Mesendoderm (in vitro differentiated cells): ENCODE measurements at regions not wholly inside any gene's neighbourhood (a gene's known extent, or its start where the extent isn't known, plus 50 kb on each side); places are given as distances from the start of the nearest gene placed in this dataset.
A peak's percentile ranks its signal among the peaks of the same experiment; 100 is the strongest.

Source experiments
- DNase-seq: peaks from one replicate; pipeline ENCODE4 v3.0.0; 2013
- H2AK5ac ChIP-seq: 2 replicates; pipeline ENCODE4 v1.6.1; 2013; ENCODE audit warnings: low read length, inconsistent platforms
- H2BK120ac ChIP-seq: 2 replicates; pipeline ENCODE4 v1.6.1; 2013; ENCODE audit warnings: low read depth, mild to moderate bottlenecking, low read length, moderate library complexity, mixed read lengths
- H2BK15ac ChIP-seq: replicated peaks from 2 replicates; pipeline ENCODE4 v1.6.1; 2013; ENCODE audit warnings: low read depth, mild to moderate bottlenecking, moderate library complexity
- H2BK5ac ChIP-seq: 2 replicates; pipeline ENCODE4 v1.6.1; 2013; ENCODE audit warnings: low read length, inconsistent platforms
- H3K18ac ChIP-seq: 2 replicates; pipeline ENCODE4 v1.6.1; 2013; ENCODE audit warnings: mild to moderate bottlenecking, low read length, mixed read lengths
- H3K23ac ChIP-seq: one replicate; pipeline ENCODE4 v1.6.1; 2013; ENCODE audit warnings: low read length
- H3K27ac ChIP-seq: 2 replicates; pipeline ENCODE4 v1.5.1; 2013; ENCODE audit warnings: low read depth, mild to moderate bottlenecking, inconsistent platforms, low read length, moderate library complexity
- H3K27me3 ChIP-seq: 2 replicates; pipeline ENCODE4 v1.6.1; 2013; ENCODE audit warnings: low read length, control low read depth, mild to moderate bottlenecking, inconsistent platforms; ENCODE audit not compliant: insufficient read depth, poor library complexity
- H3K36me3 ChIP-seq: 2 replicates; pipeline ENCODE4 v1.6.1; 2013; ENCODE audit warnings: low read length, inconsistent platforms; ENCODE audit not compliant: control insufficient read depth, insufficient read depth
- H3K4ac ChIP-seq: one replicate; pipeline ENCODE4 v1.6.1; 2013; ENCODE audit warnings: low read depth, mild to moderate bottlenecking, low read length, moderate library complexity
- H3K4me1 ChIP-seq: 2 replicates; pipeline ENCODE4 v1.6.1; 2013; ENCODE audit warnings: low read depth, low read length, inconsistent platforms; ENCODE audit not compliant: control insufficient read depth
- H3K4me2 ChIP-seq: 2 replicates; pipeline ENCODE4 v1.6.1; 2013; ENCODE audit warnings: low read length
- H3K4me3 ChIP-seq: 2 replicates; pipeline ENCODE4 v1.5.1; 2013; ENCODE audit warnings: mild to moderate bottlenecking, low read length
- H3K56ac ChIP-seq: one replicate; pipeline ENCODE4 v1.6.1; 2013; ENCODE audit warnings: low read length
- H3K79me1 ChIP-seq: 2 replicates; pipeline ENCODE4 v1.6.1; 2013; ENCODE audit warnings: low read length, inconsistent platforms
- H3K79me2 ChIP-seq: 2 replicates; pipeline ENCODE4 v1.6.1; 2013; ENCODE audit warnings: mild to moderate bottlenecking, low read length; ENCODE audit not compliant: control insufficient read depth, insufficient read depth
- H3K9ac ChIP-seq: 2 replicates; pipeline ENCODE4 v1.6.1; 2013; ENCODE audit warnings: low read length, inconsistent platforms
- H4K5ac ChIP-seq: one replicate; pipeline ENCODE4 v1.6.1; 2013; ENCODE audit warnings: low read length
- H4K8ac ChIP-seq: one replicate; pipeline ENCODE4 v1.6.1; 2013; ENCODE audit warnings: low read depth, mild to moderate bottlenecking, control low read depth, low read length, moderate library complexity
- WGBS: extraction: QIAGEN DNeasy Blood & Tissue Kit; methylation state at CpG from one replicate; pipeline ENCODE4 v1.1.7; 2013; ENCODE audit warnings: low lambda C conversion rate, missing lambda C conversion rate; ENCODE audit not compliant: insufficient coverage; ENCODE audit errors: extremely low coverage; 5-methylcytosine and 5-hydroxymethylcytosine counted together

- WGBS, result no CpG with 5 or more reads among the region's 7 CpGs
- Histone ChIP-seq H3K9ac (no peak overlapping the region), H3K27me3 (no peaks in the 10 kb centered on the region), H2AK5ac (peak overlapping the region; percentile 68), H2BK120ac (no peak overlapping the region), H3K36me3 (no peaks in the 10 kb centered on the region), H2BK5ac (no peak overlapping the region), H3K79me1 (no peaks in the 10 kb centered on the region), H3K56ac (peak overlapping the region; percentile 54), H3K27ac (no peak overlapping the region), H3K79me2 (no peaks in the 10 kb centered on the region), H3K4me1 (peaks cover 2% of the 10 kb centered on the region), H3K4me3 (no peak overlapping the region), H4K8ac (no peak overlapping the region), H2BK15ac (no peak overlapping the region), H4K5ac (no peak overlapping the region), H3K23ac (no peak overlapping the region), H3K18ac (no peak overlapping the region), H3K4ac (no peak overlapping the region), H3K4me2 (no peak overlapping the region)
- no peak for DNase-seq
Measured at GRCh38 chr2:106724301-106724794, 161.6 kb downstream of the ST6GAL2 start.

GRCh38 chr2:106734165-106734564 is 151.8 kb downstream of the ST6GAL2 start:
- no peak overlapping the region for H2BK120ac ChIP-seq
- peak; percentile 70 for DNase-seq
- no peak overlapping the region for H4K8ac ChIP-seq
- H3K9ac ChIP-seq, result no peak overlapping the region
- no peak overlapping the region for H2AK5ac ChIP-seq
- no peak overlapping the region for H2BK15ac ChIP-seq
- no peak overlapping the region for H3K4ac ChIP-seq
- H3K18ac ChIP-seq, result no peak overlapping the region
- H2BK5ac ChIP-seq, result no peak overlapping the region
- H3K27ac ChIP-seq, result no peak overlapping the region
- H4K5ac ChIP-seq, result no peak overlapping the region
- no peak overlapping the region for H3K56ac ChIP-seq
- H3K4me2 ChIP-seq, result no peak overlapping the region
- WGBS, result no CpG with 5 or more reads among the region's 4 CpGs
- peaks cover 1% of the 10 kb centered on the region for H3K4me1 ChIP-seq
- H3K23ac ChIP-seq, result no peak overlapping the region
- H3K4me3 ChIP-seq, result no peak overlapping the region
- H3K79me1 ChIP-seq, result no peaks in the 10 kb centered on the region
- H3K79me2 ChIP-seq, result no peaks in the 10 kb centered on the region
- no peaks in the 10 kb centered on the region for H3K27me3 ChIP-seq
- H3K36me3 ChIP-seq, result no peaks in the 10 kb centered on the region

- H2AK5ac ChIP-seq, result no peak overlapping the region
- no peak overlapping the region for H3K9ac ChIP-seq
- no peaks in the 10 kb centered on the region for H3K79me2 ChIP-seq
- H3K27me3 ChIP-seq, result no peaks in the 10 kb centered on the region
- no peak overlapping the region for H2BK15ac ChIP-seq
- no peak overlapping the region for H3K4me3 ChIP-seq
- H3K36me3 ChIP-seq, result no peaks in the 10 kb centered on the region
- H3K4me2 ChIP-seq, result no peak overlapping the region
- no peak overlapping the region for H3K56ac ChIP-seq
- H3K79me1 ChIP-seq, result no peaks in the 10 kb centered on the region
- no peak overlapping the region for H3K23ac ChIP-seq
- DNase-seq, result no peak
- H3K4ac ChIP-seq, result no peak overlapping the region
- no peak overlapping the region for H2BK120ac ChIP-seq
- H3K4me1 ChIP-seq, result peaks cover 1% of the 10 kb centered on the region
- no peak overlapping the region for H4K8ac ChIP-seq
- no peak overlapping the region for H3K18ac ChIP-seq
- H4K5ac ChIP-seq, result no peak overlapping the region
- no peak overlapping the region for H2BK5ac ChIP-seq
- no peak overlapping the region for H3K27ac ChIP-seq
- WGBS, result no CpG with 5 or more reads among the region's 5 CpGs
Measured at GRCh38 chr2:106735807-106736206, 150.2 kb downstream of the ST6GAL2 start.

GRCh38 chr2:106736221-106736620 is 149.7 kb downstream of the ST6GAL2 start:
- H3K27ac ChIP-seq, result no peak overlapping the region
- no peaks in the 10 kb centered on the region for H3K27me3 ChIP-seq
- no peaks in the 10 kb centered on the region for H3K36me3 ChIP-seq
- no peak overlapping the region for H3K23ac ChIP-seq
- no peaks in the 10 kb centered on the region for H3K79me1 ChIP-seq
- peaks cover 1% of the 10 kb centered on the region for H3K4me1 ChIP-seq
- H2AK5ac ChIP-seq, result no peak overlapping the region
- no peak overlapping the region for H4K8ac ChIP-seq
- no peak overlapping the region for H3K18ac ChIP-seq
- no peak overlapping the region for H4K5ac ChIP-seq
- H3K79me2 ChIP-seq, result no peaks in the 10 kb centered on the region
- no peak for DNase-seq
- H3K4ac ChIP-seq, result no peak overlapping the region
- no CpG with 5 or more reads among the region's 2 CpGs for WGBS
- no peak overlapping the region for H3K4me2 ChIP-seq
- no peak overlapping the region for H3K9ac ChIP-seq
- no peak overlapping the region for H2BK120ac ChIP-seq
- H2BK15ac ChIP-seq, result no peak overlapping the region
- H3K56ac ChIP-seq, result no peak overlapping the region
- no peak overlapping the region for H3K4me3 ChIP-seq
- H2BK5ac ChIP-seq, result no peak overlapping the region

DNA sequence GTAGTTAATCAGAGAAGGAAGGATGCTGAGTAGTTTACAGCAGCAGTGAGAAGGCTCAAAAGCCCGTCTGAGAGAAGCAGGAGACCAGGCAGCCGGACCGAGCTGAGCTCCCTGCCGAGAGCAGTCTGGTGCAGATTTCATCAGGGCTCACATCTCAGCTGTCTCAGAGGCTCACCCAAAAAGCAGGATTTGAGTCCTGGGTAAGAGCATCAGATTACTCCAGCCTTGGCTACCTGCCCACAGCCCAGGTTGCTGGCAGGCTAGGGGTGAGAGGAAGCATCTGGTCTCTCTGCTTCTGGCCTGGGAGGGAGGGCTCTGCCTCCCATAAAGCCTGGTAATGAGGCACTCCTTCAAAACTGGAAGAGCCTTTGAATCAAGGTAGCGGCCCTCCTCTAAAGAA is 140.5 kb downstream of the ST6GAL2 start:
- Histone ChIP-seq H3K36me3 (no peaks in the 10 kb centered on the region), H3K4me3 (no peak overlapping the region), H4K5ac (no peak overlapping the region), H2BK120ac (no peak overlapping the region), H3K4me2 (no peak overlapping the region), H3K4me1 (no peaks in the 10 kb centered on the region), H3K18ac (no peak overlapping the region), H2BK5ac (no peak overlapping the region), H3K56ac (no peak overlapping the region), H3K79me1 (no peaks in the 10 kb centered on the region), H3K23ac (no peak overlapping the region), H2BK15ac (no peak overlapping the region), H3K9ac (no peak overlapping the region), H3K27ac (no peak overlapping the region), H3K79me2 (no peaks in the 10 kb centered on the region), H4K8ac (no peak overlapping the region), H2AK5ac (no peak overlapping the region), H3K27me3 (no peaks in the 10 kb centered on the region), H3K4ac (no peak overlapping the region)
- DNase-seq, result no peak
- WGBS, result no CpG with 5 or more reads among the region's 5 CpGs

DNA sequence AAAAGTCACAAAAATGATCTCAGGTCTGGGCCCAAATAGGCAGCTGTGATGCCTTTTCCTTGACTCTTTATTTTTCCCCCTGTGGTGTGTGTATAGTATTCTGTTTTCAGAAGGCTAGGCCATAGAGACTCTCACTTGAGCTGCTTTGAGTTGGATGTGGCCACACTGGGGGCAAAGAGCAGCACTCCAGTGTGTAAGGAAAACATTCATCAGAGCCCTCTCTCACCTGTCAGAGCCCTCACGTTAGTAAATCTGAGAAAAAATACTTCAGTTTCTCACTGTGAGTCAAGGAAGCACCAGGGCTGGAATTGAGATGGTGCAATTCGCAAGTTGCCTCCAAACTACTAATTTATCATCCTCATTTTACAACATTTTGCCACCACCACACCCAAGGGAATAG is 136.1 kb downstream of the ST6GAL2 start:
- WGBS, result no CpG with 5 or more reads among the region's 2 CpGs
- no peak overlapping the region for H3K4me3 ChIP-seq
- no peaks in the 10 kb centered on the region for H3K79me1 ChIP-seq
- DNase-seq, result no peak
- H3K18ac ChIP-seq, result no peak overlapping the region
- no peaks in the 10 kb centered on the region for H3K27me3 ChIP-seq
- no peak overlapping the region for H3K4ac ChIP-seq
- H2BK5ac ChIP-seq, result no peak overlapping the region
- H2BK15ac ChIP-seq, result no peak overlapping the region
- H3K27ac ChIP-seq, result no peak overlapping the region
- H3K36me3 ChIP-seq, result no peaks in the 10 kb centered on the region
- H2AK5ac ChIP-seq, result no peak overlapping the region
- H4K5ac ChIP-seq, result no peak overlapping the region
- H4K8ac ChIP-seq, result no peak overlapping the region
- no peak overlapping the region for H3K9ac ChIP-seq
- no peaks in the 10 kb centered on the region for H3K79me2 ChIP-seq
- H3K23ac ChIP-seq, result no peak overlapping the region
- no peak overlapping the region for H3K4me2 ChIP-seq
- H3K56ac ChIP-seq, result no peak overlapping the region
- no peaks in the 10 kb centered on the region for H3K4me1 ChIP-seq
- H2BK120ac ChIP-seq, result no peak overlapping the region
